DOHH2 (cell line): ENCODE measurements at regions not wholly inside any gene's neighbourhood (a gene's known extent, or its start where the extent isn't known, plus 50 kb on each side); places are given as distances from the start of the nearest gene placed in this dataset.

Source experiments
- CTCF ChIP-seq: fragments of 200-600 bp; sonication (generic); IDR thresholded peaks from one replicate; pipeline ENCODE4 v1.5.1; 2014; ENCODE audit warnings: antibody characterized with exemption, mild to moderate bottlenecking, low read depth, low read length; ENCODE audit not compliant: poor library complexity, severe bottlenecking
- EZH2phosphoT487 ChIP-seq: fragments of 200-600 bp; sonication (generic); IDR thresholded peaks from 2 replicates; pipeline ENCODE4 v1.6.1; 2017; ENCODE audit warnings: borderline replicate concordance, mild to moderate bottlenecking, antibody characterized with exemption, low read length, moderate library complexity, mixed read lengths

GRCh38 chr11:101686514-101686913 is 102.7 kb upstream of the TRPC6 start:
- TF ChIP-seq CTCF (no peak), EZH2phosphoT487 (no peak)
